GM12872 (cell line): ENCODE measurements at regions not wholly inside any gene's neighbourhood (a gene's known extent, or its start where the extent isn't known, plus 50 kb on each side); places are given as distances from the start of the nearest gene placed in this dataset.

ENCODE experiments used
- CTCF ChIP-seq: IDR thresholded peaks from 3 replicates; pipeline ENCODE4 v1.5.1; 2011; ENCODE audit warnings: low read depth, mild to moderate bottlenecking, low read length, moderate library complexity; ENCODE audit not compliant: insufficient read depth

GRCh38 chr2:237164474-237165042 is 78.9 kb downstream of the COPS8 start:
- TF ChIP-seq CTCF = no peak

- peak; percentile 44; the same call in 2 of the 3 replicates for TF ChIP-seq CTCF
Measured at GRCh38 chr2:237165405-237166276, 80.0 kb downstream of the COPS8 start.

GRCh38 chr2:237167038-237167437 is 81.3 kb downstream of the COPS8 start:
- no peak for TF ChIP-seq CTCF

- no peak for TF ChIP-seq CTCF
Measured at GRCh38 chr2:237167934-237168333, 82.2 kb downstream of the COPS8 start.

- TF ChIP-seq CTCF = no peak
Measured at GRCh38 chr2:237170020-237170419, 84.3 kb downstream of the COPS8 start.

- TF ChIP-seq CTCF = no peak
Measured at GRCh38 chr2:237171396-237171795, 85.7 kb downstream of the COPS8 start.

- TF ChIP-seq CTCF = no peak
Measured at GRCh38 chr2:237171881-237172280, 86.2 kb downstream of the COPS8 start.
